Fibroblast of lung (primary cell): ENCODE measurements at regions not wholly inside any gene's neighbourhood (a gene's known extent, or its start where the extent isn't known, plus 50 kb on each side); places are given as distances from the start of the nearest gene placed in this dataset.

ENCODE experiments used
- DNase-seq, 2 donors: peaks; one replicate each; pipeline versions ENCODE4 v3.0.0 to v3.0.0-alpha.2; 2010; ENCODE audit warnings: low read depth in 2 of 2
- H2AFZ ChIP-seq: 2 replicates; pipeline ENCODE4 v1.5.1; 2012; ENCODE audit warnings: low read length, control low read depth, inconsistent platforms
- H3K27ac ChIP-seq: 2 replicates; pipeline ENCODE4 v1.5.1; 2011; ENCODE audit warnings: low read length, control low read depth; ENCODE audit not compliant: insufficient read depth
- H3K27me3 ChIP-seq: 2 replicates; pipeline ENCODE4 v1.5.1; 2011; ENCODE audit warnings: mild to moderate bottlenecking, low read length; ENCODE audit not compliant: control insufficient read depth, insufficient read depth
- H3K36me3 ChIP-seq: 2 replicates; pipeline ENCODE4 v1.5.1; 2011; ENCODE audit warnings: low read length; ENCODE audit not compliant: control insufficient read depth, insufficient read depth
- H3K4me1 ChIP-seq: 2 replicates; pipeline ENCODE4 v1.5.1; 2011; ENCODE audit warnings: low read length; ENCODE audit not compliant: control insufficient read depth, insufficient read depth; ENCODE audit errors: extremely low read depth
- H3K4me2 ChIP-seq: 2 replicates; pipeline ENCODE4 v1.5.1; 2011; ENCODE audit warnings: low read length, control low read depth; ENCODE audit not compliant: insufficient read depth; ENCODE audit errors: extremely low read depth
- H3K4me3 ChIP-seq, 4 experiments: fragments of 200-600 bp in 1 of 4; sonication (generic) in 1 of 4; replicated peaks in 1 of 4; 2 replicates each; pipeline ENCODE4 v1.5.1; 2011 to 2016; ENCODE audit warnings: low read length in 4 of 4, low read depth in 3 of 4, mild to moderate bottlenecking in 3 of 4, control low read depth in 2 of 4, inconsistent platforms in 1 of 4, mixed read lengths in 1 of 4; ENCODE audit not compliant: insufficient read depth in 1 of 4; ENCODE audit errors: control extremely low read depth in 1 of 4
- H3K79me2 ChIP-seq: 2 replicates; pipeline ENCODE4 v1.5.1; 2012; ENCODE audit warnings: mild to moderate bottlenecking, low read length, inconsistent platforms; ENCODE audit not compliant: control insufficient read depth, insufficient read depth
- H3K9ac ChIP-seq: 2 replicates; pipeline ENCODE4 v1.5.1; 2011; ENCODE audit warnings: mild to moderate bottlenecking, low read length, control low read depth; ENCODE audit not compliant: insufficient read depth
- H3K9me3 ChIP-seq: 2 replicates; pipeline ENCODE4 v1.5.1; 2012; ENCODE audit warnings: low read depth, low read length; ENCODE audit not compliant: control insufficient read depth, insufficient read depth
- H4K20me1 ChIP-seq: 2 replicates; pipeline ENCODE4 v1.5.1; 2011; ENCODE audit warnings: low read length; ENCODE audit not compliant: control insufficient read depth, insufficient read depth; ENCODE audit errors: extremely low read depth
- EZH2 ChIP-seq: IDR thresholded peaks from 2 replicates; pipeline ENCODE4 v1.5.1; 2012; ENCODE audit warnings: low read length, control low read depth, mild to moderate bottlenecking; ENCODE audit errors: missing control alignments
- TF ChIP-seq, protein P1 (sequence below), 2 donors: IDR thresholded peaks in 1 of 2; conservative IDR thresholded peaks in 1 of 2; 1 replicate in 1 of 2; 2 replicates in 1 of 2; pipeline ENCODE4 v1.5.1; 2011 to 2012; ENCODE audit warnings: low read length in 2 of 2, control low read depth in 1 of 2, inconsistent platforms in 1 of 2, low read depth in 1 of 2, mild to moderate bottlenecking in 1 of 2

DNA sequence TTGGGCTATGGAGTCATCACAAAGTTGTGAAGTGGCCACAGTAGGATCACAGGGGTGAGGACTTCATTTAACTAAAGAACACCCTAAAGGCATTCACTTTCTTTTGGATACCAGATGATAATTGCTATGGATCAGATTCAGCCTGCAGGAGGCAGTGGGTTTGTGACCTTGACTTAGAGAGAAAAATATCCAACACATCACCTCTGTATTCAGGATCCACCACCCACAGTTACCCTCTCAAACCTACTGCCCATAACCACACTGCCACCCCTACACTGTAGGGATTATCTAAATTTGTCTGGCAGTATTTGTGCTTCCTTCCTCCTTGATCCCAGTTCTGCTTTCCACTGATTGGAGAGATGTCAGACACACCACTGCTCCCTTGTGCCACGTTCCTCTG lies 269.4 kb downstream of the MYCN start:
- no peak overlapping the region for H3K4me2 ChIP-seq
- no peaks in the 10 kb centered on the region for H3K79me2 ChIP-seq
- no peak for DNase-seq
- TF ChIP-seq, protein P1, sequence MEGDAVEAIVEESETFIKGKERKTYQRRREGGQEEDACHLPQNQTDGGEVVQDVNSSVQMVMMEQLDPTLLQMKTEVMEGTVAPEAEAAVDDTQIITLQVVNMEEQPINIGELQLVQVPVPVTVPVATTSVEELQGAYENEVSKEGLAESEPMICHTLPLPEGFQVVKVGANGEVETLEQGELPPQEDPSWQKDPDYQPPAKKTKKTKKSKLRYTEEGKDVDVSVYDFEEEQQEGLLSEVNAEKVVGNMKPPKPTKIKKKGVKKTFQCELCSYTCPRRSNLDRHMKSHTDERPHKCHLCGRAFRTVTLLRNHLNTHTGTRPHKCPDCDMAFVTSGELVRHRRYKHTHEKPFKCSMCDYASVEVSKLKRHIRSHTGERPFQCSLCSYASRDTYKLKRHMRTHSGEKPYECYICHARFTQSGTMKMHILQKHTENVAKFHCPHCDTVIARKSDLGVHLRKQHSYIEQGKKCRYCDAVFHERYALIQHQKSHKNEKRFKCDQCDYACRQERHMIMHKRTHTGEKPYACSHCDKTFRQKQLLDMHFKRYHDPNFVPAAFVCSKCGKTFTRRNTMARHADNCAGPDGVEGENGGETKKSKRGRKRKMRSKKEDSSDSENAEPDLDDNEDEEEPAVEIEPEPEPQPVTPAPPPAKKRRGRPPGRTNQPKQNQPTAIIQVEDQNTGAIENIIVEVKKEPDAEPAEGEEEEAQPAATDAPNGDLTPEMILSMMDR (conservative IDR thresholded peaks at IDR 0.05 in 1 of 2, IDR thresholded peaks at IDR 0.05 in 1 of 2; ENCODE audit: low read depth in 1 of 2, low read length in 2 of 2) = no peak
- no peak for TF ChIP-seq EZH2
- H3K9ac ChIP-seq = no peak overlapping the region
- no peaks in the 10 kb centered on the region for H4K20me1 ChIP-seq
- H3K9me3 ChIP-seq = no peaks in the 10 kb centered on the region
- no peak overlapping the region for H3K27ac ChIP-seq
- no peak overlapping the region for H2AFZ ChIP-seq
- H3K4me3 ChIP-seq = no peak overlapping the region
- H3K4me1 ChIP-seq = no peaks in the 10 kb centered on the region
- no peaks in the 10 kb centered on the region for H3K36me3 ChIP-seq
- H3K27me3 ChIP-seq = no peaks in the 10 kb centered on the region

- H3K36me3 ChIP-seq = no peaks in the 10 kb centered on the region
- no peaks in the 10 kb centered on the region for H3K27me3 ChIP-seq
- H3K9ac ChIP-seq = no peak overlapping the region
- TF ChIP-seq EZH2 = no peak
- TF ChIP-seq, protein P1 (conservative IDR thresholded peaks at IDR 0.05 in 1 of 2, IDR thresholded peaks at IDR 0.05 in 1 of 2; ENCODE audit: low read depth in 1 of 2, low read length in 2 of 2) = no peak
- no peak overlapping the region for H2AFZ ChIP-seq
- H3K4me2 ChIP-seq = no peak overlapping the region
- no peaks in the 10 kb centered on the region for H3K79me2 ChIP-seq
- DNase-seq = no peak
- no peak overlapping the region for H3K4me3 ChIP-seq
- H4K20me1 ChIP-seq = no peaks in the 10 kb centered on the region
- no peaks in the 10 kb centered on the region for H3K4me1 ChIP-seq
- H3K27ac ChIP-seq = no peak overlapping the region
- H3K9me3 ChIP-seq = no peaks in the 10 kb centered on the region
These were observed 268.6 kb downstream of the MYCN start for GRCh38 chr2:16208921-16209320.

DNA sequence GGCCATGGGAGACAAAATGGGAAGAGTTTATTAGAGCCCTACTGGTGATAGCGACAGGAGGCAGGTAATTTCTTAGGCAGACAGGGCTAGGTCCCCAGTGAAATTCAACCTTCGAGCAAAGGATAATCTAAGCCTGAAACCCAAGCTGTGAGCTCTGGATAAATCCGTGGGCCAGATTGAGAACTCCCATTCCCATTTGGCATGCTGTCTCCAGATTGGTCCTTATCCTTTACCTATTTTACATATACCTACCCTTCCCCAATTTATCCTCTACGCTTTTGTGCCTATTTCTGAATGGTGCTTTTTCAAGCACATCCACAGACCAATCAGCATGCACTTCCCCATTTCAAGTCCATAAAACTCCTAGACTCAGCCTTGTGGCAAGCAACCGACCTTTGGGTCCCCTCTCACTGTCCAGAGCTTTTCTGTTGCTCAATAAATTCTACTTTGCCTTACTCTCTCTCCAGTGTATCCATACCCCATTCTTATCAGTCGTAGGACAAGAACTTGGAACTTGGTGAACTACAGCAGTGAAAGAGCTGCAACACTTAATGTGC lies 268.0 kb downstream of the MYCN start:
- H2AFZ ChIP-seq = no peak overlapping the region
- H3K9ac ChIP-seq = no peak overlapping the region
- H3K4me3 ChIP-seq = no peak overlapping the region
- DNase-seq = no peak
- H3K79me2 ChIP-seq = no peaks in the 10 kb centered on the region
- no peak for TF ChIP-seq EZH2
- TF ChIP-seq, protein P1 (conservative IDR thresholded peaks at IDR 0.05 in 1 of 2, IDR thresholded peaks at IDR 0.05 in 1 of 2; ENCODE audit: low read depth in 1 of 2, low read length in 2 of 2) = no peak
- no peaks in the 10 kb centered on the region for H3K9me3 ChIP-seq
- no peaks in the 10 kb centered on the region for H4K20me1 ChIP-seq
- no peaks in the 10 kb centered on the region for H3K27me3 ChIP-seq
- H3K4me1 ChIP-seq = no peaks in the 10 kb centered on the region
- no peak overlapping the region for H3K4me2 ChIP-seq
- no peaks in the 10 kb centered on the region for H3K36me3 ChIP-seq
- no peak overlapping the region for H3K27ac ChIP-seq
